Psoas muscle (tissue), 7 donors: ENCODE measurements at regions not wholly inside any gene's neighbourhood (a gene's known extent, or its start where the extent isn't known, plus 50 kb on each side); places are given as distances from the start of the nearest gene placed in this dataset.

Experiments used
- ATAC-seq, 4 donors: fragments of 200-7000 bp; cut with Tn5 transposase; one replicate each; pipeline ENCODE4 v1.9.1; 2020; ENCODE audit warnings: moderate library complexity in 3 of 4, mild to moderate bottlenecking in 2 of 4
- DNase-seq, 2 donors: peaks; one replicate each; pipeline ENCODE4 v3.0.0-alpha.2; 2020
- H3K27ac ChIP-seq: fragments of 200-600 bp; one replicate; pipeline ENCODE4 v1.8.0; 2022
- H3K27me3 ChIP-seq, 3 donors: fragments of 200-600 bp in 1 of 3; one replicate each; pipeline versions ENCODE4 v1.6.1 to v1.8.0; 2013 to 2022; ENCODE audit warnings: low read length in 2 of 3, mild to moderate bottlenecking in 2 of 3, moderate library complexity in 1 of 3; ENCODE audit not compliant: insufficient read depth in 3 of 3
- H3K36me3 ChIP-seq, 2 donors: fragments of 200-600 bp in 1 of 2; one replicate each; pipeline versions ENCODE4 v1.6.1 to v1.8.0; 2013 to 2022; ENCODE audit warnings: low read depth in 1 of 2, mild to moderate bottlenecking in 1 of 2, moderate library complexity in 1 of 2; ENCODE audit not compliant: insufficient read depth in 1 of 2
- H3K4me1 ChIP-seq: fragments of 200-600 bp; one replicate; pipeline ENCODE4 v1.8.0; 2022
- H3K4me3 ChIP-seq: fragments of 200-600 bp; one replicate; pipeline ENCODE4 v1.8.0; 2022; ENCODE audit warnings: mild to moderate bottlenecking
- H3K9me3 ChIP-seq: fragments of 200-600 bp; one replicate; pipeline ENCODE4 v1.8.0; 2022
- CTCF ChIP-seq: fragments of 200-600 bp; IDR thresholded peaks from one replicate; pipeline ENCODE4 v1.8.0; 2022; ENCODE audit warnings: antibody characterized with exemption
- WGBS, 3 donors: extraction: QIAGEN DNeasy Blood & Tissue Kit; methylation state at CpG; one replicate each; pipeline versions ENCODE4 v1.1.6 to v1.1.7; 2013; 5-methylcytosine and 5-hydroxymethylcytosine counted together
- intact Hi-C, 2 donors: fragments of 100-400 bp; cut with DNase I; formaldehyde crosslinking; loops; one replicate each; pipeline versions ENCODE4 v1.11.0 to v1.14.2; 2022
- donor health status: healthy with polysubstance abuse.
- donor health status: DM: no; HTN: no; CAD: no; lungs with moderate emphysema.
- donor health status: Bipolar disorder and iron deficiency.
- donor health status: healthy.
- donor health status: DM: yes; HTN: yes; CAD: no.
- donor health status: DM: no; HTN: no; CAD: no.
- donor health status: DM: yes; HTN: yes; CAD: no.

GRCh38 chr11:57103899-57104605, 77.7 kb upstream of the LRRC55 start:
- H3K27ac ChIP-seq: no peak overlapping the region
- H3K9me3 ChIP-seq: peaks cover 7% of the 10 kb centered on the region
- no peaks in the 10 kb centered on the region for H3K27me3 ChIP-seq
- intact Hi-C loops: no loop called here
- whole genome bisulfite sequencing, 3 donors: 61 to 74% (median 61%) methylated on average over 6 of the region's 6 CpGs
- DNase-seq (no peak), ATAC-seq (no peak)
- TF ChIP-seq CTCF: no peak
- H3K4me3 ChIP-seq: no peak overlapping the region
- H3K36me3 ChIP-seq: no peaks in the 10 kb centered on the region
- H3K4me1 ChIP-seq: no peaks in the 10 kb centered on the region

GRCh38 chr11:57109331-57109730, 72.4 kb upstream of the LRRC55 start:
- WGBS, 3 donors: 89 to 96% (median 93%) methylated on average over 3 of the region's 3 CpGs
- H3K36me3 ChIP-seq: no peaks in the 10 kb centered on the region
- TF ChIP-seq CTCF: no peak
- ATAC-seq (no peak), DNase-seq (no peak)
- no peaks in the 10 kb centered on the region for H3K27me3 ChIP-seq
- intact Hi-C loops: no loop called here
- H3K27ac ChIP-seq: no peak overlapping the region
- H3K9me3 ChIP-seq: peaks cover 7% of the 10 kb centered on the region
- no peak overlapping the region for H3K4me3 ChIP-seq
- H3K4me1 ChIP-seq: no peaks in the 10 kb centered on the region

GRCh38 chr11:57111619-57112018, 70.1 kb upstream of the LRRC55 start:
- Histone ChIP-seq H3K27ac (no peak overlapping the region), H3K4me3 (no peak overlapping the region), H3K27me3 (no peaks in the 10 kb centered on the region), H3K36me3 (no peaks in the 10 kb centered on the region), H3K9me3 (peaks cover 7% of the 10 kb centered on the region), H3K4me1 (no peaks in the 10 kb centered on the region)
- ATAC-seq (no peak), DNase-seq (no peak)
- WGBS, 3 donors: 52 to 61% (median 54%) methylated on average over 2 of the region's 2 CpGs
- intact Hi-C loops: no loop called here
- no peak for TF ChIP-seq CTCF

DNA sequence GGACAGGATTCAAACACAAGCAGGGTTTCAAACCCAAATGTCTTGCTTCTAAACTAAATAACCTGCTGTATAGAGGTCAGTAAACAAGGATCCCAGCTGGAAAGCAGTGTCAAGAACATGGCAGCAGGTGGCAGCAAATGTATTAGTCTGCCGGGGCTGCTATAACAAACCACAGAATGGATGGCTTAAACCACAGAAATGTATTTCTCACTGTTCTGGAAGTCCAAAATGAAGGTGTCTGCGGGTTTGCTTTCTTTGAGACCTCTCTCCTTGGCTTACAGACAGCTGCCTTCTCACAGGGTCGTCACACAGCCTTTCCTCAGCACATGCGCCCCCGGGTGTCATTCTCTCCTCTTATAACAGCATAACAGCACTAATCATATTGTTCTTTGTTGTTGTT, 65.1 kb upstream of the LRRC55 start:
- H3K27ac ChIP-seq: no peak overlapping the region
- intact Hi-C loops: loop anchor here (5.0 kb wide), 1 partner anchor 131 kb away; no protein-coding TSS in a partner anchor
- no peaks in the 10 kb centered on the region for H3K4me1 ChIP-seq
- DNase-seq: peak in 1 of 2 donors; percentile 24
- no peaks in the 10 kb centered on the region for H3K9me3 ChIP-seq
- peak in 3 of 4 donors; percentile 34 to 66 (median 63) for ATAC-seq
- peak; percentile 51 for TF ChIP-seq CTCF
- H3K27me3 ChIP-seq: no peaks in the 10 kb centered on the region
- no peaks in the 10 kb centered on the region for H3K36me3 ChIP-seq
- WGBS, 3 donors: 61 to 66% (median 65%) methylated on average over 5 of the region's 5 CpGs
- no peak overlapping the region for H3K4me3 ChIP-seq
